HG03457 (cell line): ENCODE measurements at regions not wholly inside any gene's neighbourhood (a gene's known extent, or its start where the extent isn't known, plus 50 kb on each side); places are given as distances from the start of the nearest gene placed in this dataset.
"Not testable (repeated sequence)": the region's sequence is repeated elsewhere in the genome, so short reads cannot be mapped to it uniquely, and the experiment has no call there.

Source experiments
- ATAC-seq: cut with Tn5 transposase; IDR thresholded peaks from one replicate; pipeline ENCODE4 v1.9.1; 2021; ENCODE audit warnings: moderate number of reproducible peaks; ENCODE audit not compliant: unreplicated experiment

DNA sequence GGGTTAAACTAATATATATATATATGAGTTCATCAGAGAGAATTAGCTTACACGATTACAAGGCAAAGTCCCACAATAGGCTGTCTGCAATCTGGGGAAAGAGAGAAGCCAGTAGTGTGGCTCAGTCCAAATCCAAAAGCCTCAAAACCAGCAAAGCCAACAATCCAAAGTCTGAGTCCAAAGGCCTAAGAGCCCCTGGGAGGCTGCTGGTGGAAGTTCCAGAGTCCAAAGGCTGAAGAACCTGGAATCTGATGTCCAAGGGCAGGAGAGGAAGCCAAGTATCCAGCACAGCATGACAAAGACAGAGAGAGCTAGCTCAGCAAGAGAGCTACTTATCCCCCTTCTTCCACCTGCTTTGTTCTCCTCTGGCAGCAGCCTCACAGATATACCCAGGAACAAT lies 274.7 kb upstream of the ID4 start:
- no peak for ATAC-seq

GRCh38 chr6:19569563-19569962 lies 267.6 kb upstream of the ID4 start:
- ATAC-seq = no peak

GRCh38 chr6:19571176-19571575 lies 266.0 kb upstream of the ID4 start:
- no peak for ATAC-seq

DNA sequence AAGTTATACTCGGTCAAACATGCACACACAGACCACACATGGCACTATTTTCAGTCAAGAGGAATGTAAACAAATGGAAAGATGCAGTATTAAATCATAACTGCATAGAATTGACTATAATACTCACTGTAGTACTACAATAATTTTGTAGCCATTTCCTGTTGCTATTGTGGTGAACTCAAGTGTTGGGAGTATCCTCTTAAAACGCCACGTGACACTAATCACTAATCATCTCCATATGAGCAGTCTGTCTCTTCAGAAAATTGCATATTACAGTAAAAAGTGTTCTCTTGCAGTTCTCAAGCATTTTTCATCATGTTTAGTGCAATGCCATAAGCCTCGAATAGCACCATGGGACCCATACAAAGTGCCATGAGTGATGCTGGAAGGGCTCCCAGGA lies 258.7 kb upstream of the ID4 start:
- ATAC-seq = no peak

- not testable (repeated sequence) for ATAC-seq
Measured at GRCh38 chr6:19584207-19584606, 253.0 kb upstream of the ID4 start.

- ATAC-seq = no peak
Measured at GRCh38 chr6:19587238-19587942, 249.8 kb upstream of the ID4 start.

GRCh38 chr6:19590501-19591131 lies 246.6 kb upstream of the ID4 start:
- no peak for ATAC-seq

GRCh38 chr6:19597809-19598320 lies 239.3 kb upstream of the ID4 start:
- no peak for ATAC-seq

DNA sequence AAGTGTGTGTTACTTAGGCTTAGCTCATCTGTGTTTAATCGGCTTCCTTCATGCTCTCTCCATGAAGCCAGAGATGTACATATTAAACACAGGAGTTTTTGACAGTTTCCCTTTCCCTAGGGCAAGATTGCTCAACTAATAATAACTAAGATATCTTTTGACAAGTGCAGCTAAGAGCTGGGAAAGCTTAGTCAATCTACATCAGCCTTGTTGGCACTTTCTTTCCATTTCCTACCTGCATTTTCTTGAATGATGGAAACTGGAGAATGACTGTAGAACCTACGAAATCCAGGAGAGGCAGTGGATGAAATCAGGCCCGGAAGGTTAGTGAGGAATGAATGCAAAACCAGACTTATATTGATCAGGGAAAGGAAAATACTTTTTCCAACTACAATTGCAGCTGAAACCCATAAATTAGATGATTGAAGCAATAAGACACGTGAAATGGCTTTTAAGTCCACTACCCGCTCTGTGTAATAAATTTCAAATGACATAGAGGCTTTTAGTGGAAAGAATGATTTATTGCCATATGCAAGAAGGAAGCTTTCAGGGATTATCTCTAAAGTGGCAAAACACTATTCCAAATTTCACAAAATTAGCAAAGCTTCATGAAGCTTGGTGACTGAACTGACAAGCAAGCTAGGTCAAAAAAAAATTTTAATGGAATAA lies 237.2 kb upstream of the ID4 start:
- ATAC-seq = no peak

DNA sequence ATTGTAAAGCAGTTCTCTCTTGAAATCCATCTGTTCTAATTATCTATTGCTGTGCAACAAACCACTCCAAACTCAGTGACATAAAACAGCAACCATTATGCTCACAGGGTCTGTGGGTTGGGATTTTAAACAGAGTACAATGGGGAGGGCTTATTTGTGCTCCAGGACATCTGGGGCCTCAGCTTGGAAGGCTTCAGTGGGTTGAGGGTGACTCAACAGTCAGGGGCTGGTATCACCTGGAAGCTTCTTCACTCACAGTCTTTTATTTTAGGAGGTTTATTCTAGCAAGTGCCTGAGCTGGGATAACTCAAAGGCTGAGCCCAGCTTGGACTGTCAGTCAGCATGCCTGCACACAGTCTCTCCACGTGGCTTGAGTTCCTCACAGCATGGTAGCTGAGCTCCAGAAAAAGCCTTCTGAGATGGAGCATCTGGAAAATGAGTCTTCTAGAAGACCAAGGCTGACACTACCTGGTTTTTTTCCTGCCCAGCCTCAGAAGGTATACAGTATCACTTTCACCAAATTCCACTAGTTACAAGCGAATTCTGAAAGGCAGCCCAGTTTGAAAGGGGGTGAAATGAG lies 234.6 kb upstream of the ID4 start:
- no peak for ATAC-seq

GRCh38 chr6:19603721-19604120 lies 233.4 kb upstream of the ID4 start:
- ATAC-seq = no peak

- ATAC-seq = no peak
Measured at GRCh38 chr6:19605624-19606023, 231.5 kb upstream of the ID4 start.

- ATAC-seq = no peak
Measured at GRCh38 chr6:19608546-19608945, 228.6 kb upstream of the ID4 start.

GRCh38 chr6:19609972-19610641 lies 227.1 kb upstream of the ID4 start:
- no peak for ATAC-seq

- ATAC-seq = not testable (repeated sequence)
Measured at GRCh38 chr6:19612672-19613466, 224.3 kb upstream of the ID4 start.

DNA sequence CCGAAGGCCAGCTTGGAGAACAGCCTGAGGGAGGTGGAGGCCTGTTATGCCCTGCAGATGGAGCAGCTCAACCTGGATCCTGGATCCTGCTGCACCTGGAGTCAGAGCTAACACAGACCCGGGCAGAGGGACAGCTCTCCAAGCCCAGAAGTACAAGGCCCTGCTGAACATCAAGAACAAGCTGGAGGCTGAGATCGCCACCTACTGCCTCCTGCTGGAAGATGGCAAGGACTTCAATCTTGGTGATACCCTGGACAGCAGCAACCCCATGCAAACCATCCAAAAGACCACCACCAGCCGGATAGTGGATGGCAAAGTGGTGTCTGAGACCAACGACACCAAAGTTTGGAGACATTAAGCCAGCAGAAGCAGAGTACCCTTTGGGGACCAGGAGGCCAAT lies 223.5 kb upstream of the ID4 start:
- no peak for ATAC-seq

- ATAC-seq = no peak
Measured at GRCh38 chr6:19616022-19616421, 221.1 kb upstream of the ID4 start.

DNA sequence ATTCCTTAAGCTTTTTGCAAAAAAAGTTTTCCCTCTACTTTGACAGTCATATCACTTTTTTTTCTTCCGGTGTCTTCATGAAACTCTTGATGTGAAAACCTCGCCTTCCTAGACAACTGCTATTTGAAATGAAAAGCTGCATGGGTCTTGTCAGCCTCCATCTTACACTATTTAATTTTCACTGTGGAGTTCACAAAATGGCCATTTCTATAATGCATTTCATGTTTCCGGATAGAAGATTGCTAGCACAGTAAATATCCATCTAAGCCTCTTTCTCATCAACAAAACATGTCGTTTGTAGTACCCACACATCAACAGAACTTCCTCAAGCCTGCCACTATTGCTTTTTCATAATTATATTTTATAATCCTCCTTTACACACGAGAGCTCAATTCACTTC lies 204.9 kb upstream of the ID4 start:
- no peak for ATAC-seq

GRCh38 chr6:19632786-19633185 lies 204.4 kb upstream of the ID4 start:
- ATAC-seq = no peak

GRCh38 chr6:19635728-19636127 lies 201.4 kb upstream of the ID4 start:
- no peak for ATAC-seq
